Hepatocyte (in vitro differentiated cells): ENCODE measurements at regions not wholly inside any gene's neighbourhood (a gene's known extent, or its start where the extent isn't known, plus 50 kb on each side); places are given as distances from the start of the nearest gene placed in this dataset.

Source experiments
- EZH2 ChIP-seq: fragments of 200-600 bp; sonication (generic); IDR thresholded peaks from 2 replicates; pipeline ENCODE4 v1.6.1; 2016; ENCODE audit warnings: antibody characterized with exemption, mild to moderate bottlenecking, borderline replicate concordance
- EZH2phosphoT487 ChIP-seq: fragments of 200-600 bp; sonication (generic); IDR thresholded peaks from one replicate; pipeline ENCODE4 v1.6.1; 2018; ENCODE audit warnings: antibody characterized with exemption, mild to moderate bottlenecking, low read depth, moderate library complexity; ENCODE audit not compliant: unreplicated experiment, severe bottlenecking
- TF ChIP-seq, protein P1 (sequence below): fragments of 200-600 bp; sonication (generic); IDR thresholded peaks from 2 replicates; pipeline ENCODE4 v1.5.1; 2016; ENCODE audit warnings: antibody characterized with exemption, mild to moderate bottlenecking; ENCODE audit not compliant: poor library complexity

DNA sequence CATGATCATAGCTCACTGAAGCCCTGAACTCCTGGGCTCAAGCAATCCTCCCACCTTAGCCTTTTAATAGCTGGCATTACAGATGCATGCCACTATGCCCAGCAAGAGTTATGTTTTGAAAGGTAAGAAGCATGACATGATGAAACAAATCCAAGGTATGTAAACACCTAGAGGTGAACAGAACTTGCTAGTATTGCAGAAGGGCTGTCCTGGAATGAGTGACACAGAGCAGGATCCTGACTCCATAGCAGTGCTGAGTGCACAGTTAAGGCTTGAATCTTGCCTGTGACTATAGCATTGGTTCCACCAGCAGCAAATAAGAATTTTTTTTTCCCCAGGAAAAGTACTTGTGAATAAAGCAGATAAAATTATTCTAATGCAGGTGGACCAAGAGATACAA, 309.5 kb downstream of the PIK3C3 start:
- TF ChIP-seq, protein P1, sequence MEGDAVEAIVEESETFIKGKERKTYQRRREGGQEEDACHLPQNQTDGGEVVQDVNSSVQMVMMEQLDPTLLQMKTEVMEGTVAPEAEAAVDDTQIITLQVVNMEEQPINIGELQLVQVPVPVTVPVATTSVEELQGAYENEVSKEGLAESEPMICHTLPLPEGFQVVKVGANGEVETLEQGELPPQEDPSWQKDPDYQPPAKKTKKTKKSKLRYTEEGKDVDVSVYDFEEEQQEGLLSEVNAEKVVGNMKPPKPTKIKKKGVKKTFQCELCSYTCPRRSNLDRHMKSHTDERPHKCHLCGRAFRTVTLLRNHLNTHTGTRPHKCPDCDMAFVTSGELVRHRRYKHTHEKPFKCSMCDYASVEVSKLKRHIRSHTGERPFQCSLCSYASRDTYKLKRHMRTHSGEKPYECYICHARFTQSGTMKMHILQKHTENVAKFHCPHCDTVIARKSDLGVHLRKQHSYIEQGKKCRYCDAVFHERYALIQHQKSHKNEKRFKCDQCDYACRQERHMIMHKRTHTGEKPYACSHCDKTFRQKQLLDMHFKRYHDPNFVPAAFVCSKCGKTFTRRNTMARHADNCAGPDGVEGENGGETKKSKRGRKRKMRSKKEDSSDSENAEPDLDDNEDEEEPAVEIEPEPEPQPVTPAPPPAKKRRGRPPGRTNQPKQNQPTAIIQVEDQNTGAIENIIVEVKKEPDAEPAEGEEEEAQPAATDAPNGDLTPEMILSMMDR, result no peak
- no peak for TF ChIP-seq EZH2
- no peak for TF ChIP-seq EZH2phosphoT487
